Testis (tissue), 2 donors: ENCODE measurements at regions not wholly inside any gene's neighbourhood (a gene's known extent, or its start where the extent isn't known, plus 50 kb on each side); places are given as distances from the start of the nearest gene placed in this dataset.

ENCODE experiments used
- DNase-seq: peaks from one replicate; pipeline ENCODE4 v3.0.0-alpha.2; 2019
- H3K27ac ChIP-seq, 2 donors: fragments of 200-600 bp; sonication (generic); one replicate each; pipeline ENCODE4 v1.5.1; 2019
- H3K27me3 ChIP-seq: fragments of 200-600 bp; sonication (generic); one replicate; pipeline ENCODE4 v1.5.1; 2019
- H3K36me3 ChIP-seq: fragments of 200-600 bp; sonication (generic); one replicate; pipeline ENCODE4 v1.5.1; 2017; ENCODE audit warnings: low read depth; ENCODE audit errors: missing control alignments
- H3K4me1 ChIP-seq: fragments of 200-600 bp; sonication (generic); one replicate; pipeline ENCODE4 v1.5.1; 2019
- H3K4me3 ChIP-seq, 2 donors: fragments of 200-600 bp; sonication (generic); one replicate each; pipeline ENCODE4 v1.5.1; 2017 to 2019
- H3K9me3 ChIP-seq: fragments of 200-600 bp; sonication (generic); one replicate; pipeline ENCODE4 v1.5.1; 2017
- CTCF ChIP-seq, 3 experiments: fragments of 450-650 bp in 2 of 3; fragments of 200-600 bp in 1 of 3; sonication (generic) in 1 of 3; IDR thresholded peaks; one replicate each; pipeline ENCODE4 v1.5.1; 2016 to 2019; ENCODE audit warnings: antibody characterized with exemption in 3 of 3, mild to moderate bottlenecking in 2 of 3, moderate library complexity in 1 of 3
- POLR2A ChIP-seq: fragments of 450-650 bp; IDR thresholded peaks from one replicate; pipeline ENCODE4 v1.6.1; 2017; ENCODE audit warnings: antibody characterized with exemption, mild to moderate bottlenecking, moderate library complexity
- WGBS, 2 donors: methylation state at CpG; one replicate each; pipeline ENCODE4 v1.1.5; 2018; 5-methylcytosine and 5-hydroxymethylcytosine counted together
- intact Hi-C: fragments of 100-400 bp; cut with DNase I; formaldehyde crosslinking; loops from one replicate; pipeline ENCODE4 v1.15.1; 2023; ENCODE audit warnings: low total_unique reads

- H3K36me3 ChIP-seq, result no peaks in the 10 kb centered on the region
- H3K27me3 ChIP-seq, result no peaks in the 10 kb centered on the region
- DNase-seq, result no peak
- no peaks in the 10 kb centered on the region for H3K9me3 ChIP-seq
- no peak overlapping the region for H3K4me3 ChIP-seq
- H3K4me1 ChIP-seq, result no peaks in the 10 kb centered on the region
- WGBS, 2 donors, result 77 to 96% methylated on average over 5 to 7 of the region's 7 CpGs
- no peak overlapping the region for H3K27ac ChIP-seq
- intact Hi-C loops, result no loop called here
- TF ChIP-seq CTCF (IDR thresholded peaks at IDR 0.05), result no peak
- no peak for TF ChIP-seq POLR2A
Observed at GRCh38 chr4:89567936-89568335, 260.3 kb upstream of the GPRIN3 start.

GRCh38 chr4:89563431-89563830 lies 255.8 kb upstream of the GPRIN3 start:
- H3K4me1 ChIP-seq, result no peaks in the 10 kb centered on the region
- H3K4me3 ChIP-seq, result no peak overlapping the region
- H3K27ac ChIP-seq, result no peak overlapping the region
- H3K9me3 ChIP-seq, result no peaks in the 10 kb centered on the region
- intact Hi-C loops, result no loop called here
- no peak for TF ChIP-seq POLR2A
- TF ChIP-seq CTCF (IDR thresholded peaks at IDR 0.05), result no peak
- 57 to 79% methylated on average over 2 of the region's 2 CpGs for WGBS, 2 donors
- no peak for DNase-seq
- H3K27me3 ChIP-seq, result no peaks in the 10 kb centered on the region
- H3K36me3 ChIP-seq, result no peaks in the 10 kb centered on the region

GRCh38 chr4:89562746-89563145 lies 255.1 kb upstream of the GPRIN3 start:
- Histone ChIP-seq H3K36me3 (no peaks in the 10 kb centered on the region), H3K27me3 (no peaks in the 10 kb centered on the region), H3K27ac (no peak overlapping the region), H3K4me1 (no peaks in the 10 kb centered on the region), H3K4me3 (no peak overlapping the region), H3K9me3 (no peaks in the 10 kb centered on the region)
- DNase-seq, result no peak
- TF ChIP-seq CTCF (IDR thresholded peaks at IDR 0.05) (no peak), POLR2A (no peak)
- intact Hi-C loops, result no loop called here
- 90 to 93% methylated on average over 3 of the region's 3 CpGs for WGBS, 2 donors

GRCh38 chr4:89561048-89561447 lies 253.4 kb upstream of the GPRIN3 start:
- H3K36me3 ChIP-seq, result no peaks in the 10 kb centered on the region
- H3K27me3 ChIP-seq, result no peaks in the 10 kb centered on the region
- H3K9me3 ChIP-seq, result no peaks in the 10 kb centered on the region
- TF ChIP-seq POLR2A, result no peak
- no peak for TF ChIP-seq CTCF (IDR thresholded peaks at IDR 0.05)
- H3K27ac ChIP-seq, result no peak overlapping the region
- WGBS, 2 donors, result 92 to 94% methylated on average over 2 of the region's 2 CpGs
- DNase-seq, result no peak
- no peaks in the 10 kb centered on the region for H3K4me1 ChIP-seq
- intact Hi-C loops, result no loop called here
- H3K4me3 ChIP-seq, result no peak overlapping the region

GRCh38 chr4:89558147-89558546 lies 250.5 kb upstream of the GPRIN3 start:
- Histone ChIP-seq H3K27ac (no peak overlapping the region), H3K4me3 (no peak overlapping the region), H3K4me1 (no peaks in the 10 kb centered on the region), H3K27me3 (no peaks in the 10 kb centered on the region), H3K9me3 (no peaks in the 10 kb centered on the region), H3K36me3 (no peaks in the 10 kb centered on the region)
- peak in 1 of 3 experiments; percentile 10 for TF ChIP-seq CTCF (IDR thresholded peaks at IDR 0.05)
- TF ChIP-seq POLR2A, result no peak
- no peak for DNase-seq
- 75 to 87% methylated on average over 1 of the region's 1 CpG for WGBS, 2 donors
- intact Hi-C loops, result no loop called here
